MM.1S (cell line): ENCODE measurements at regions not wholly inside any gene's neighbourhood (a gene's known extent, or its start where the extent isn't known, plus 50 kb on each side); places are given as distances from the start of the nearest gene placed in this dataset.

Source experiments
- DNase-seq: peaks from one replicate; pipeline ENCODE4 v3.0.0-alpha.2; 2015
- H2AFZ ChIP-seq: fragments of 300-600 bp; sonication (generic); 2 replicates; pipeline ENCODE4 v1.6.0; 2016; ENCODE audit warnings: antibody characterized with exemption, low read length
- H3F3A ChIP-seq: fragments of 300-600 bp; sonication (generic); 2 replicates; pipeline ENCODE4 v1.6.1; 2016; ENCODE audit warnings: mild to moderate bottlenecking, antibody characterized with exemption, low read length, moderate library complexity, mixed read lengths; ENCODE audit not compliant: insufficient read depth
- H3K27ac ChIP-seq: fragments of 300-600 bp; sonication (generic); 2 replicates; pipeline ENCODE4 v1.5.1; 2016; ENCODE audit warnings: mild to moderate bottlenecking, low read length
- H3K27me3 ChIP-seq: fragments of 300-600 bp; sonication (generic); replicated peaks from 2 replicates; pipeline ENCODE4 v1.6.0; 2016; ENCODE audit warnings: low read length; ENCODE audit not compliant: insufficient read depth
- H3K36me3 ChIP-seq: fragments of 300-600 bp; sonication (generic); replicated peaks from 2 replicates; pipeline ENCODE4 v1.6.1; 2016; ENCODE audit warnings: mild to moderate bottlenecking, low read length, mixed read lengths; ENCODE audit not compliant: insufficient read depth
- H3K4me1 ChIP-seq: fragments of 300-600 bp; sonication (generic); 2 replicates; pipeline ENCODE4 v1.6.1; 2016; ENCODE audit warnings: low read length, mixed read lengths
- H3K4me2 ChIP-seq: fragments of 300-600 bp; sonication (generic); 2 replicates; pipeline ENCODE4 v1.6.0; 2016; ENCODE audit warnings: low read depth, low read length
- H3K4me3 ChIP-seq: fragments of 300-600 bp; sonication (generic); 2 replicates; pipeline ENCODE4 v1.5.1; 2016; ENCODE audit warnings: low read length, mixed read lengths
- H3K79me2 ChIP-seq: fragments of 300-600 bp; sonication (generic); 2 replicates; pipeline ENCODE4 v1.6.1; 2016; ENCODE audit warnings: mixed run types, low read length, mixed read lengths
- H3K9ac ChIP-seq: fragments of 300-600 bp; sonication (generic); 2 replicates; pipeline ENCODE4 v1.6.1; 2016; ENCODE audit warnings: low read length, mixed read lengths
- H3K9me2 ChIP-seq: fragments of 300-600 bp; sonication (generic); replicated peaks from 2 replicates; pipeline ENCODE4 v1.6.1; 2016; ENCODE audit warnings: mild to moderate bottlenecking, low read length, mixed read lengths; ENCODE audit not compliant: insufficient read depth
- H3K9me3 ChIP-seq: fragments of 300-600 bp; sonication (generic); replicated peaks from 2 replicates; pipeline ENCODE4 v1.6.1; 2016; ENCODE audit warnings: mild to moderate bottlenecking, low read length, mixed read lengths; ENCODE audit not compliant: insufficient read depth
- H4K20me1 ChIP-seq: fragments of 300-600 bp; sonication (generic); 2 replicates; pipeline ENCODE4 v1.6.1; 2016; ENCODE audit warnings: mild to moderate bottlenecking, low read length, moderate library complexity, mixed read lengths; ENCODE audit not compliant: insufficient read depth
- CTCF ChIP-seq: fragments of 300-600 bp; sonication (generic); IDR thresholded peaks from 2 replicates; pipeline ENCODE4 v1.5.1; 2016; ENCODE audit warnings: antibody characterized with exemption, low read length, mixed read lengths
- EZH2 ChIP-seq: fragments of 300-600 bp; sonication (generic); optimal IDR thresholded peaks from 2 replicates; pipeline ENCODE3; 2017; ENCODE audit warnings: low read depth, mild to moderate bottlenecking, antibody characterized with exemption, low read length, mixed read lengths
- EZH2phosphoT487 ChIP-seq: fragments of 300-600 bp; sonication (generic); IDR thresholded peaks from 2 replicates; pipeline ENCODE4 v1.6.1; 2018; ENCODE audit warnings: antibody characterized with exemption, low read length

GRCh38 chr1:90391126-90391525, 326.0 kb downstream of the BARHL2 start:
- no peak for TF ChIP-seq CTCF
- no peak for TF ChIP-seq EZH2
- TF ChIP-seq EZH2phosphoT487, result no peak
- Histone ChIP-seq H3K36me3 (no peaks in the 10 kb centered on the region), H4K20me1 (no peaks in the 10 kb centered on the region), H3K9me2 (no peaks in the 10 kb centered on the region), H2AFZ (no peak overlapping the region), H3K27ac (no peak overlapping the region), H3K9ac (no peak overlapping the region), H3K4me3 (no peak overlapping the region), H3K79me2 (no peaks in the 10 kb centered on the region), H3K4me1 (no peaks in the 10 kb centered on the region), H3K9me3 (no peaks in the 10 kb centered on the region), H3K4me2 (no peak overlapping the region), H3K27me3 (no peaks in the 10 kb centered on the region), H3F3A (no peaks in the 10 kb centered on the region)
- no peak for DNase-seq

GRCh38 chr1:90387805-90388204, 329.3 kb downstream of the BARHL2 start:
- no peak overlapping the region for H3K4me2 ChIP-seq
- DNase-seq, result no peak

GRCh38 chr1:90386899-90387720, 330.0 kb downstream of the BARHL2 start:
- H3K36me3 ChIP-seq, result no peaks in the 10 kb centered on the region
- H3K79me2 ChIP-seq, result no peaks in the 10 kb centered on the region
- no peak overlapping the region for H2AFZ ChIP-seq
- no peaks in the 10 kb centered on the region for H3K4me1 ChIP-seq
- no peaks in the 10 kb centered on the region for H3K9me3 ChIP-seq
- no peak for TF ChIP-seq EZH2
- no peak for TF ChIP-seq CTCF
- TF ChIP-seq EZH2phosphoT487, result no peak
- H3K27me3 ChIP-seq, result no peaks in the 10 kb centered on the region
- no peak overlapping the region for H3K27ac ChIP-seq
- H3K4me3 ChIP-seq, result no peak overlapping the region
- no peaks in the 10 kb centered on the region for H3F3A ChIP-seq
- H3K4me2 ChIP-seq, result no peak overlapping the region
- H3K9me2 ChIP-seq, result no peaks in the 10 kb centered on the region
- H4K20me1 ChIP-seq, result no peaks in the 10 kb centered on the region
- DNase-seq, result no peak
- no peak overlapping the region for H3K9ac ChIP-seq

More at GRCh38 chr1:90387805-90388204, 329.3 kb downstream of the BARHL2 start:
- H3K4me1 ChIP-seq, result no peaks in the 10 kb centered on the region
- H3F3A ChIP-seq, result no peaks in the 10 kb centered on the region
- no peak overlapping the region for H3K27ac ChIP-seq
- no peaks in the 10 kb centered on the region for H3K27me3 ChIP-seq
- no peak overlapping the region for H2AFZ ChIP-seq
- H3K79me2 ChIP-seq, result no peaks in the 10 kb centered on the region
- TF ChIP-seq EZH2 (no peak), CTCF (no peak), EZH2phosphoT487 (no peak)
- no peaks in the 10 kb centered on the region for H3K9me3 ChIP-seq
- H3K9ac ChIP-seq, result no peak overlapping the region
- H4K20me1 ChIP-seq, result no peaks in the 10 kb centered on the region
- H3K9me2 ChIP-seq, result no peaks in the 10 kb centered on the region
- H3K36me3 ChIP-seq, result no peaks in the 10 kb centered on the region
- H3K4me3 ChIP-seq, result no peak overlapping the region
